Ectodermal cell (in vitro differentiated cells): ENCODE measurements at regions not wholly inside any gene's neighbourhood (a gene's known extent, or its start where the extent isn't known, plus 50 kb on each side); places are given as distances from the start of the nearest gene placed in this dataset.

Experiments used
- H3K27ac ChIP-seq: 2 replicates; pipeline ENCODE4 v1.7.0; 2013; ENCODE audit warnings: mild to moderate bottlenecking, low read depth, low read length; ENCODE audit not compliant: insufficient read depth, poor library complexity, severe bottlenecking
- H3K27me3 ChIP-seq: 2 replicates; pipeline ENCODE4 v1.7.0; 2013; ENCODE audit warnings: mild to moderate bottlenecking, low read length; ENCODE audit not compliant: insufficient read depth, control insufficient read depth, poor library complexity, severe bottlenecking
- H3K36me3 ChIP-seq: one replicate; pipeline ENCODE4 v1.7.0; 2013; ENCODE audit warnings: low read length; ENCODE audit not compliant: control insufficient read depth, insufficient read depth
- H3K4me1 ChIP-seq: one replicate; pipeline ENCODE4 v1.7.0; 2013; ENCODE audit warnings: low read length; ENCODE audit not compliant: control insufficient read depth, insufficient read depth
- H3K4me3 ChIP-seq: 2 replicates; pipeline ENCODE4 v1.7.0; 2013; ENCODE audit warnings: low read depth, low read length, control low read depth; ENCODE audit not compliant: insufficient read depth
- H3K9me3 ChIP-seq: 2 replicates; pipeline ENCODE4 v1.7.0; 2013; ENCODE audit warnings: mild to moderate bottlenecking, low read length, moderate library complexity; ENCODE audit not compliant: control insufficient read depth
- WGBS, 2 experiments: methylation state at CpG; one replicate each; pipeline ENCODE4 v1.1.7; 2013; ENCODE audit warnings: missing lambda C conversion rate in 2 of 2; 5-methylcytosine and 5-hydroxymethylcytosine counted together

DNA sequence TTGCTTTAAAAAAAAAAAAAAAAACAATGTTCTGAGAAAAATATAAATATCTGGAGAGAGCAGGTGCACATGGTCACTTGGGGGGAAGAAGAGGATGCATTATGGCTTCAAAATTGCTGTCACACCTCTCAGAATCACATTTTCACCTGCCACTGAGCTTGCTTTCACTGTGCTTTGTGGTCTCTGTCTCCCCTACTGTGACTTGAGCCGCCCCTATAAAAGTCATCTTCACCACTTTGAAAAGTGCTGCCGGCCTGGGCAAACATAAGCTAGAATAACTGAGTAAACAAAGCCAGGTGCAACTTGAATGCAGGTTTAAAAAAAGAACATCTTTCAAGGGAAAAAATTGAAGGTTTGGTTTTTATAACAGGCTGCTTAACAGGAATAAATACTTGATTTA, 368.1 kb upstream of the GRIA1 start:
- no peak overlapping the region for H3K27ac ChIP-seq

DNA sequence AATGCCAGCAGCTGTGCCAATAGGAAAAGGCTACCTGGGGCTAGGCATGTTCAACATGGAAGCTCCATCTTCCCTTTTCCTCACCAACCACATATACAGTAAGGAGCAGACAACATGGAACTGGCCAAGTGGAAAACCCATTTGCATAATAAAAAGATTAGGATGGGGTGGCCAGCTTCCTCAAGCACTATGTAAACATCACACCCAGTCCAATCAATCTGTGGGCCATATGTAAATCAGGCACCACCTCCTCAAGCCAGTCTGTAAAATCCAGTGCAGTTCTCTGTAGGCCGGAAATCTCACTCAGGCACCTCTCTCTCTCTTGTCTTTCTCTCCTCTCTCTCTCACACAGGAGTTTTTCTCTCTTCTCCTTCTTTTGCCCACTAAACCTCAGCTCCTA, 360.2 kb upstream of the GRIA1 start:
- no peaks in the 10 kb centered on the region for H3K27me3 ChIP-seq
- no peaks in the 10 kb centered on the region for H3K4me1 ChIP-seq
- H3K9me3 ChIP-seq: no peaks in the 10 kb centered on the region
- 89 to 92% methylated on average over 1 of the region's 1 CpG for WGBS, 2 experiments
- no peak overlapping the region for H3K27ac ChIP-seq
- H3K4me3 ChIP-seq: no peak overlapping the region
- no peaks in the 10 kb centered on the region for H3K36me3 ChIP-seq

More for the DNA sequence above, 368.1 kb upstream of the GRIA1 start:
- Histone ChIP-seq H3K9me3 (no peaks in the 10 kb centered on the region), H3K4me1 (peaks cover 8% of the 10 kb centered on the region), H3K36me3 (no peaks in the 10 kb centered on the region), H3K27me3 (no peaks in the 10 kb centered on the region), H3K4me3 (no peak overlapping the region)
- WGBS, 2 experiments: 4 to 8% methylated on average over 2 of the region's 2 CpGs

DNA sequence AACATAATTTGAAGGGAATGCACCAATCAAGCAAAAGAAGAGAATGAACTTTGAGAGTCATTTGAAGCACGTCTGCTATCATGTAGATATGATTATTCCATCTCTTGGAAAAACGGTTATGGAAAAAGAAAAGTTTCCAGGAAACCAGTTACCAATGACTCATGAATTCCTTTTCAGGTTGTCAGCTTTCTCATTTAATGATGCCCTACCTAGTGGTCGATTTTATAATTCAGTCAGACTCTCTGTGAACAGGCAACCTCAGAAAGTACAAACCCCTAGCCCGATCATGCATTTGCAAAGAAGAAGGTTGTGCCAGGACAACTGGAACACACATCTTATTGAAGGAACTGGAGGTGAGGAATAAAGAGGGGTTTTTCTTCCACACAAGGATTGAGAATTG, 355.1 kb upstream of the GRIA1 start:
- H3K4me1 ChIP-seq: no peaks in the 10 kb centered on the region
- H3K4me3 ChIP-seq: no peak overlapping the region
- H3K36me3 ChIP-seq: no peaks in the 10 kb centered on the region
- 89 to 92% methylated on average over 4 of the region's 4 CpGs for WGBS, 2 experiments
- no peaks in the 10 kb centered on the region for H3K9me3 ChIP-seq
- H3K27me3 ChIP-seq: no peaks in the 10 kb centered on the region
- H3K27ac ChIP-seq: no peak overlapping the region

DNA sequence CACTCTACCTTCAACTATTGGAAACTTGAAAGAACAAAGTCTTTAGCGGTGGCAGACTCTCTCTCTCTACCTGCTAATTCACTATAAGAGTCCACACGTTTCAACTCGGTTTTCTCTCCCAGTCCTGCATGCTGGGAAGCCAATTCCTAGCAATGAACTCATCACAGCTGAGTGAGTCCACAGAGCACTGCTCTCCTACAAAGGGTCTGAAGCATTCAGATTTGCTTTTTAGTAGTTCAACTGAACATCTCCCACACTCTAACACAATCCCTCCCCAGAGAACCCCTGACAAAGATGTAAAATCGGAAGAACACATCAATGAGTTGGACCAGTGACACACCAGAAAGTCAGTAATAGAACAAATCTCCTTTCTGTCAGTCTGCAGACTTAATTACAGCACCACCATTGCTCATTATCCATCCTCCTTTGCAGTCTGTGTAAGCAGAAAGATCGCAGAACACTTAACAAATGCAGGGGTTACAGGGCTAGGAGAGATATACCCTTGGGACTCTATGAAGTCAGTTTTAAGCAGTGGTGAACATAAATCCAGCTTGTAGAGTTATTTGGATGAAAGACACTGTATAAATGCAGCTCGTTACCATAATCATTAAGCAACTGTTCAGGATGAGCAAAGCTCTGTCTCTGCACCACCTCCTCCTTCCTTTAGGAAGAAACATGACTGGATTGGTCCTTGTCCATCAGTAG, 353.4 kb upstream of the GRIA1 start:
- H3K9me3 ChIP-seq: no peaks in the 10 kb centered on the region
- H3K4me3 ChIP-seq: no peak overlapping the region
- 91 to 93% methylated on average over 6 of the region's 6 CpGs for WGBS, 2 experiments
- no peak overlapping the region for H3K27ac ChIP-seq
- H3K36me3 ChIP-seq: no peaks in the 10 kb centered on the region
- no peaks in the 10 kb centered on the region for H3K27me3 ChIP-seq
- no peaks in the 10 kb centered on the region for H3K4me1 ChIP-seq

GRCh38 chr5:153147891-153148623, 342.4 kb upstream of the GRIA1 start:
- 37 to 40% methylated on average over 7 of the region's 7 CpGs for WGBS, 2 experiments
- Histone ChIP-seq H3K9me3 (no peaks in the 10 kb centered on the region), H3K27ac (no peak overlapping the region)

GRCh38 chr5:153148624-153148976, 341.9 kb upstream of the GRIA1 start:
- Histone ChIP-seq H3K4me3 (no peak overlapping the region), H3K27me3 (no peaks in the 10 kb centered on the region), H3K27ac (no peak overlapping the region), H3K9me3 (no peaks in the 10 kb centered on the region), H3K36me3 (no peaks in the 10 kb centered on the region), H3K4me1 (no peaks in the 10 kb centered on the region)
- WGBS, 2 experiments: 59 to 100% methylated on average over 1 to 3 of the region's 4 CpGs

More at GRCh38 chr5:153147891-153148623, 342.4 kb upstream of the GRIA1 start:
- H3K27me3 ChIP-seq: no peaks in the 10 kb centered on the region
- no peak overlapping the region for H3K4me3 ChIP-seq
- H3K4me1 ChIP-seq: no peaks in the 10 kb centered on the region
- H3K36me3 ChIP-seq: no peaks in the 10 kb centered on the region

DNA sequence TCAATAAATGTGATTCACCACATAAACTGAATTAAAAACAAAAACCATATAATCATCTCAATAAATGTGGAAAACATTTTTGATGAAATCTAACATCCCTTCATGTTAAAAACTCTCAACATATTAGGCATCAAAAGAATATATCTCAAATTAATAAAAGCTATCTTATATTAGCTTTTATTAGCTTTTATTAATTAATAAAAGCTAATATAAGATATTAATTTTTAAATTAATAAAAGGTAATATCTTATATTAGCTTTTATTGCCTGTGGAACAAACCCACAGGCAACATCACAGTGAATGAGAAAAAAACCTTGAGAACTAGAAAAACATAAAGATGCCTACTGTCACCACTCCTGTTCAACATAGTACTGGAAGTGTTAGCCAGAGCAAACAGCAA, 338.9 kb upstream of the GRIA1 start:
- H3K9me3 ChIP-seq: no peaks in the 10 kb centered on the region
- H3K36me3 ChIP-seq: no peaks in the 10 kb centered on the region
- no peak overlapping the region for H3K4me3 ChIP-seq
- H3K4me1 ChIP-seq: no peaks in the 10 kb centered on the region
- H3K27ac ChIP-seq: no peak overlapping the region
- no peaks in the 10 kb centered on the region for H3K27me3 ChIP-seq

DNA sequence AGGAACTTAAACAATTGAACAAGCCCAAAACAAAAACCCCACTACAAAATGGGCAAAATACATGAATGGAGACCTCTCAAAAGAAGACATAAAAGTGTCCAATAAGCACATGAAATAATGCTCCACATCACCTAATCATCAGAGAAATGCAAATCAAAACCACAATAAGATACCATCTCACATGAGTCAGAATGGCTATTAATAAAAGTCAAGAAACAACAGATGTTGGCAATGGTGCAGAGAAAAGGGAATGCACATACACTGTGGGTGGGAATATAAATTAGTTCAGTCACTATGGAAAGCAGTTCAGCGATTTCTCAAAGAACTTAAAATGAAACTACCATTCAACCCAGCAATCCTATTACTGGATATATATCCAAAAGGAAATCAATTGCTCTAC, 337.4 kb upstream of the GRIA1 start:
- no peaks in the 10 kb centered on the region for H3K4me1 ChIP-seq
- H3K4me3 ChIP-seq: no peak overlapping the region
- no peaks in the 10 kb centered on the region for H3K36me3 ChIP-seq
- 67 to 91% methylated on average over 1 of the region's 1 CpG for WGBS, 2 experiments
- no peak overlapping the region for H3K27ac ChIP-seq
- H3K27me3 ChIP-seq: no peaks in the 10 kb centered on the region
- H3K9me3 ChIP-seq: no peaks in the 10 kb centered on the region

DNA sequence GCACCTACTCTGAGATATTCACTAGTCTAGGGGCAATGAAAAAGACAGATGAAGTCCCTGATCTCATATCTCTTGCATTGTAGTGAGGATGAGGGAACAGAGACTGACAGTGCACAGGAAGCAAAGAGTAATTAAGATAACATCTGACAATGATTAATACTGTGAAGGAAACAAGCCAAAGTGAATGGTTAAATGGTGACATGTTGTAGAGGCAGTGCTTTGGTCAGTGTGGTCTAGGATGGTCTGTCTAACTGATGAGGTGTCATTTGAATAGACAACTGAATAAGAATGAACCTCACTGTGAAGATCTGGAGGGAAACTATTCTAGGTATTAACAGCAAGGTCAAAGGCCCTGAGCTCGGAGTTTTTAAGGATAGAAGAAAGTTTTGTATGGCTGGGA, 333.3 kb upstream of the GRIA1 start:
- 89 to 91% methylated on average over 1 of the region's 1 CpG for WGBS, 2 experiments
- Histone ChIP-seq H3K27me3 (no peaks in the 10 kb centered on the region), H3K4me3 (no peak overlapping the region)

GRCh38 chr5:153158608-153159007, 331.9 kb upstream of the GRIA1 start:
- Histone ChIP-seq H3K27me3 (no peaks in the 10 kb centered on the region), H3K4me3 (no peak overlapping the region), H3K27ac (no peak overlapping the region), H3K9me3 (no peaks in the 10 kb centered on the region), H3K4me1 (no peaks in the 10 kb centered on the region), H3K36me3 (no peaks in the 10 kb centered on the region)
- 50 to 55% methylated on average over 1 of the region's 1 CpG for WGBS, 2 experiments

More for the DNA sequence above, 333.3 kb upstream of the GRIA1 start:
- Histone ChIP-seq H3K4me1 (no peaks in the 10 kb centered on the region), H3K36me3 (no peaks in the 10 kb centered on the region), H3K9me3 (no peaks in the 10 kb centered on the region), H3K27ac (no peak overlapping the region)
